ENCODE measurements at regions not wholly inside any gene's neighbourhood (a gene's known extent, or its start where the extent isn't known, plus 50 kb on each side); places are given as distances from the start of the nearest gene placed in this dataset.

DNA sequence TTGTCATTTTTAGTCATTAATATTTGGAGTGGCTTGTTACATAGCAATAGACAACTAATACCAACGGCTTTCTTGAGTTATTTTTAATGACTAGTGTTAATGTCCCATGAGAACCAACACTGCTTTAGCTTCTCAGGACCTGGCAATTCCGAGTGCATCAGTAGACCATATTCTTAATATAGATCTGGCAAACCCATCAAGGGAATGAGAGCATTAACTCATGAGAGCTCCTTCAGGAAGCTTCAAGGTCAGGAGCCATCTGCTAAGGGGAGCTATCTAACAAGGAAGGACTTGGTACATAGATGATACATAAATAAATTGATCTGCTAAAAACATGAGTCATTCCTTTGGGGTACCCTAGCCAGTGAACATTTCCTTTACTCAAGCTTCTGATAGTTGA is 122.6 kb upstream of the EPHA3 start:
- Histone ChIP-seq H3K9me3 (ENCODE audit: control insufficient read depth, insufficient read depth, low read length) (no peaks in the 10 kb centered on the region), H3K4me1 (ENCODE audit: control insufficient read depth, insufficient read depth, low read length) (no peaks in the 10 kb centered on the region), H3K4me3 (ENCODE audit: low read depth, low read length) (no peak overlapping the region), H3K36me3 (ENCODE audit: control insufficient read depth, insufficient read depth, low read length) (no peaks in the 10 kb centered on the region), H3K27ac (ENCODE audit: low read depth, low read length) (no peak overlapping the region), H3K27me3 (ENCODE audit: control insufficient read depth, insufficient read depth, low read length) (no peaks in the 10 kb centered on the region), H3K9ac (ENCODE audit: low read depth, low read length) (no peak overlapping the region)

DNA sequence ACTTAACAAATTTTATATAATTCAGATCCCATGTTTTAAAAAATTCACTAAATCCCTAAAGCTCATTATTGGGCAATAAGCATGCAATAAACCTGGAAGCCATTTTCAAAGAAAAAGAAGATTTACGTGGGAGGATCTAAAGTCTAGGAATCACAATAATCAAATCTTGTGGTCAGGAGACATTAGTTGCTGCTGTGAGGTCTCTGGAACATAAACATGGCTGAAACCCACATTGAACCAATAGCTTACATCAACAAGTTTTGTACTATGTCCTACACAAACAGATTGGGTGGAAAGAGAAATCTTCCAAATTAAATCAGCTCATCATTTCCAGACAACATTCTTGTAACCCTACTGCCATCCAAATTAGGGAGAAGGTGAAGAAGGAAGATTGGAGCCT is 121.9 kb upstream of the EPHA3 start:
- Histone ChIP-seq H3K9me3 (ENCODE audit: control insufficient read depth, insufficient read depth, low read length) (no peaks in the 10 kb centered on the region), H3K27me3 (ENCODE audit: control insufficient read depth, insufficient read depth, low read length) (no peaks in the 10 kb centered on the region), H3K4me3 (ENCODE audit: low read depth, low read length) (no peak overlapping the region), H3K9ac (ENCODE audit: low read depth, low read length) (no peak overlapping the region), H3K36me3 (ENCODE audit: control insufficient read depth, insufficient read depth, low read length) (no peaks in the 10 kb centered on the region), H3K4me1 (ENCODE audit: control insufficient read depth, insufficient read depth, low read length) (no peaks in the 10 kb centered on the region), H3K27ac (ENCODE audit: low read depth, low read length) (no peak overlapping the region)

DNA sequence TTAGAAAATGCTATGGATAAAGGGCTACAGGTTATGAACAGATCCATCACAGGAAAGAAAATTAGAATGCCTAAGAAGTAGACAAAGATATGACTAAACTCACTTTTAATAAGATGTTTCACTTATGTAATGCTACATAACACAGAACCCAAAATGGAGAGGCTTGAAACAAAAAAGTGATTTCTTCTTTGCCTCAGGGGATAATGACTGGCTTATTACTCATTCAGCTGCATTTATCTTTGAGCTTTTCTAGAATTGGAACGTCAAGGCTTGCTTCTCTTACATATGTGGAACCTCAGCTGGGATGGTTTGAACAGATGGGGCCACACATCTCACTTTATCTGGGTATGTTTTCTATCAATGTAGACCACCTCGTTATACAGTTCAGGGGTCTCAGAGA is 120.6 kb upstream of the EPHA3 start:
- Histone ChIP-seq H3K9me3 (ENCODE audit: control insufficient read depth, insufficient read depth, low read length) (no peaks in the 10 kb centered on the region), H3K27me3 (ENCODE audit: control insufficient read depth, insufficient read depth, low read length) (no peaks in the 10 kb centered on the region), H3K4me3 (ENCODE audit: low read depth, low read length) (no peak overlapping the region), H3K36me3 (ENCODE audit: control insufficient read depth, insufficient read depth, low read length) (no peaks in the 10 kb centered on the region), H3K4me1 (ENCODE audit: control insufficient read depth, insufficient read depth, low read length) (no peaks in the 10 kb centered on the region), H3K27ac (ENCODE audit: low read depth, low read length) (no peak overlapping the region), H3K9ac (ENCODE audit: low read depth, low read length) (no peak overlapping the region)

DNA sequence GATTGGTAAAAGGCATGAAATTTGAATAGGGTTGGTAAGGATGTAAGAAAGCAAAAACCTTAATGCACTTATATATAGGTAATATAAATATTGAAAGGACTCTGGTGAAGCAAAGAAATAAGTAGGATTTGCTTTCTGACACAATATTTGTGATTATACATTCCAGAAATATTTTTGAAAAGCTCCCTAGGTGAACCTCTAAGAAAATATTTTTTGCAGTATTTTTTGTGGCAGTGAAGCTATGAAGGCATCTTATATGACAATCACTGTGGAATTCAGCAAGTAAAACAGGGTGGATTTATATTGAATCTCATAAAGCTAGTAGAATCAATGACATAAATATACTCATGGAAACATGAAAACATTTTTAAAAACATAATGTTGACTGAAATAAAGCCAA is 119.6 kb upstream of the EPHA3 start:
- no peaks in the 10 kb centered on the region for H3K36me3 ChIP-seq (ENCODE audit: control insufficient read depth, insufficient read depth, low read length)

DNA sequence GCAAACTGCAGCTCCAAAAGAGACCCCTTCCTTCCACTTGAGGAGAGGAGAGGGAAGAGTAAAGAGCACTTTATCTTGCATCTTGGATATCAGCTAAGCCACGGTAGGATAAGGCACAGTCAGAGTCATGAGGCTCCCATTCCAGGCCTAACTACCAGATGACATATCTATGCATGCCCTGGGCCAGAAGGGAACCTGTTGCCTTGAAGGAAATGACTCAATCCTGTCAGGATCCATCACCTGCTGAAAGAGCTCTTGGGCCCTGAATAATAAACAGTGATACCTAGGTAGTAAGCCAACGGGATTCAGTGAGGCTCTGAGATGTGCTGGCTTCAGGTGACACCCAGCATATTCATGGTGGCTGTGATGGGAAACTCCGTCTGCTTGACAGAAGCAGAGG is 118.5 kb upstream of the EPHA3 start:
- H3K27me3 ChIP-seq (ENCODE audit: control insufficient read depth, insufficient read depth, low read length), result no peaks in the 10 kb centered on the region
- H3K4me1 ChIP-seq (ENCODE audit: control insufficient read depth, insufficient read depth, low read length), result peaks cover 3% of the 10 kb centered on the region
- H3K36me3 ChIP-seq (ENCODE audit: control insufficient read depth, insufficient read depth, low read length), result no peaks in the 10 kb centered on the region
- no peak overlapping the region for H3K4me3 ChIP-seq (ENCODE audit: low read depth, low read length)
- no peaks in the 10 kb centered on the region for H3K9me3 ChIP-seq (ENCODE audit: control insufficient read depth, insufficient read depth, low read length)
- H3K27ac ChIP-seq (ENCODE audit: low read depth, low read length), result no peak overlapping the region
- H3K9ac ChIP-seq (ENCODE audit: low read depth, low read length), result no peak overlapping the region

More for the DNA sequence above, 119.6 kb upstream of the EPHA3 start:
- Histone ChIP-seq H3K9ac (ENCODE audit: low read depth, low read length) (no peak overlapping the region), H3K9me3 (ENCODE audit: control insufficient read depth, insufficient read depth, low read length) (no peaks in the 10 kb centered on the region), H3K4me1 (ENCODE audit: control insufficient read depth, insufficient read depth, low read length) (no peaks in the 10 kb centered on the region), H3K27me3 (ENCODE audit: control insufficient read depth, insufficient read depth, low read length) (no peaks in the 10 kb centered on the region), H3K4me3 (ENCODE audit: low read depth, low read length) (no peak overlapping the region), H3K27ac (ENCODE audit: low read depth, low read length) (no peak overlapping the region)

DNA sequence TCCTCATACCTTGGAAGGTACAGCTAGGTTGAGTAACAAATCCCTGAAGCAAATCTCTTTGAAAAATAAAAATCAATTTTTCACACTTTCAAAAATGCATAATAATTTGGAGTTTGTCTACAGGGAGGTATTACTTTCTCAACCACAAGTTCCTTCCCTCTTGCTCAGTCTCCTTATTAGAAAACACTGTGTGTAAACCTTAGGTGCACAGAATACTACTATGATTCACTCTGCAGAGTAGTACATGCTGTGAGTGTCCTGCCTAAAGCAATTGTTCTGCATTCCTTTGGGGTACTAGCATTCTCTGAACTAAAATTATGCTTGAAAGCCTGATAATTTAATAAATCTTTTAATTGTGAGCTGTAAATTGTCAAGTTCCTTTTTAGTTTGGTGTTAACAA is 115.9 kb upstream of the EPHA3 start:
- Histone ChIP-seq H3K4me1 (ENCODE audit: control insufficient read depth, insufficient read depth, low read length) (peaks cover 7% of the 10 kb centered on the region), H3K4me3 (ENCODE audit: low read depth, low read length) (no peak overlapping the region), H3K27me3 (ENCODE audit: control insufficient read depth, insufficient read depth, low read length) (no peaks in the 10 kb centered on the region), H3K27ac (ENCODE audit: low read depth, low read length) (no peak overlapping the region), H3K9ac (ENCODE audit: low read depth, low read length) (no peak overlapping the region), H3K36me3 (ENCODE audit: control insufficient read depth, insufficient read depth, low read length) (no peaks in the 10 kb centered on the region), H3K9me3 (ENCODE audit: control insufficient read depth, insufficient read depth, low read length) (no peaks in the 10 kb centered on the region)

DNA sequence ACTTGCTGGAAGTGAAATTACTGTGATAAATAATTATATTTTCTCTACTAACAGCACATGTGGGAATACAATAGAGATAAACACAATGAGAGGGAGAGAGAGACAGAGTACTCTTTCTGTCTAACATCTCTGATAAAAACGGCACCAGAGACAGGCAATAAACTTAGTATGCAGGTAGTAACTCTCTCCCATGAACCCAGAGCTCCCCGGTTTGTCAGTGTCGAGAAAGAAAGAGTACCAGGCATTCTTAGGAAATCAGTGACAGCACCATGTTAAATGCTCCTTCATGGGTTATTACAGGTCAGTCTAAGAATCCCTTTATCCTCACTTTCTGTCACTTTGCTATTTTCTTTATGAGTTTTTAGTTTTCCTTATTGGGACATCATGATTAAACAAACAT is 110.7 kb upstream of the EPHA3 start:
- Histone ChIP-seq H3K4me3 (ENCODE audit: low read depth, low read length) (no peak overlapping the region), H3K9ac (ENCODE audit: low read depth, low read length) (no peak overlapping the region), H3K4me1 (ENCODE audit: control insufficient read depth, insufficient read depth, low read length) (peaks cover 7% of the 10 kb centered on the region), H3K27me3 (ENCODE audit: control insufficient read depth, insufficient read depth, low read length) (no peaks in the 10 kb centered on the region), H3K9me3 (ENCODE audit: control insufficient read depth, insufficient read depth, low read length) (no peaks in the 10 kb centered on the region), H3K27ac (ENCODE audit: low read depth, low read length) (no peak overlapping the region), H3K36me3 (ENCODE audit: control insufficient read depth, insufficient read depth, low read length) (no peaks in the 10 kb centered on the region)

DNA sequence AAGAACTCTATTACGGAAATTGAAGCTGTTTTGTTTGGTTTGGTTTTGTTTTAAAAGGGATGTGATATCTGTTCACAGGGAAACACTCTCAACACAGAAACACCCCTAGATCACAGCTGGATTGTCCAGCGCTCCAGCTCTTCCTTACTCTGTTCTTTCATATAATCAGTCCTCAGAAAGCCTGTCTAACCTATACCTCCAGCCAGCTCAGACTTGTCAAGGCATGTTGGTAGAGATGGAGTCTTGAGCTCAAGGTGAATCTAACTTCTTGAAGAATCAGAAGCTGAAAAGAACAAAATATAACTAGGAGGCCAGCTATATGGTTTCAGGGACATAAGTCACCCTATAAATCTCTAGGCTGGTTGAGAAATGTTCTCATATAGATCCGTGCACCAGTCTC is 110.2 kb upstream of the EPHA3 start:
- Histone ChIP-seq H3K27me3 (ENCODE audit: control insufficient read depth, insufficient read depth, low read length) (no peaks in the 10 kb centered on the region), H3K4me1 (ENCODE audit: control insufficient read depth, insufficient read depth, low read length) (peaks cover 7% of the 10 kb centered on the region), H3K27ac (ENCODE audit: low read depth, low read length) (no peak overlapping the region), H3K4me3 (ENCODE audit: low read depth, low read length) (no peak overlapping the region), H3K9ac (ENCODE audit: low read depth, low read length) (no peak overlapping the region), H3K9me3 (ENCODE audit: control insufficient read depth, insufficient read depth, low read length) (no peaks in the 10 kb centered on the region), H3K36me3 (ENCODE audit: control insufficient read depth, insufficient read depth, low read length) (no peaks in the 10 kb centered on the region)

DNA sequence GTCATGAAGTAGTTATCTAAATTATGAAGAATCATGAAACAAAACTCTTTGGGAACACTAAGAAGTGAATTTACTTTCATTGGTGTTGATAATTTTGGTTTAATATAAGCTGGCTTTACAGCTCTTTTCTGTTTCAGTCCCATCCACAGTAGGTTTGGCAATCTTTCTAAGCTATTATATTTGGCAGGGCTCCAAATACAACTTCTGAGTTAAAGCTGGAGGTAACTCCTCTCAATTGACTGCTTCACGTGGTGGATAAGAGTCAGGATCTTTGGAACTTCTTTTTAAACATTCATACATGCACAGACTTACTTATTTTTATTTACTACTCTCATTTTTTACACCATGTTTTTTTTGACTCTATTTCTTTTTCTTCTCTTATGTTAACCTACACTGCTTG is 106.5 kb upstream of the EPHA3 start:
- H3K27me3 ChIP-seq (ENCODE audit: control insufficient read depth, insufficient read depth, low read length), result no peaks in the 10 kb centered on the region
- no peak overlapping the region for H3K4me3 ChIP-seq (ENCODE audit: low read depth, low read length)
- H3K9ac ChIP-seq (ENCODE audit: low read depth, low read length), result no peak overlapping the region
- no peak overlapping the region for H3K27ac ChIP-seq (ENCODE audit: low read depth, low read length)
- H3K9me3 ChIP-seq (ENCODE audit: control insufficient read depth, insufficient read depth, low read length), result no peaks in the 10 kb centered on the region
- no peaks in the 10 kb centered on the region for H3K36me3 ChIP-seq (ENCODE audit: control insufficient read depth, insufficient read depth, low read length)
- no peaks in the 10 kb centered on the region for H3K4me1 ChIP-seq (ENCODE audit: control insufficient read depth, insufficient read depth, low read length)

DNA sequence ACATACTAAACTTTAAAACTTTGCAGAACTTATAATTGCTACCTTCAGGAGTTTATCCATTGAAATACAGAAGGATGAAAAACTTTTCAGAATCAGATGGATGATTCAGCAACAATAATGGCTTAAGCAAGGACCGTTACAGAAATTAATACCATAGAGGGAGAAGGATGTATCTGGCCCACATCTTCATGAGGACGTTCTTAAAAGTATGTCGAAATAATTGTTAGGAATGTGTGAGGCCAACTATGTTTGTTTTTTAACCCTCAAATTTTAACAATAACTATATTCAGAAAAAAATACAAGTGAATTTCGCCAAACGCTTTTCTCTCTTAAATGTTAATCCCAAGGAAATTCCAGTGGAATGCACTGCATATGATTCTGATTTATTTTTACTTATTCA is 105.2 kb upstream of the EPHA3 start:
- Histone ChIP-seq H3K36me3 (ENCODE audit: control insufficient read depth, insufficient read depth, low read length) (no peaks in the 10 kb centered on the region), H3K4me1 (ENCODE audit: control insufficient read depth, insufficient read depth, low read length) (no peaks in the 10 kb centered on the region), H3K27me3 (ENCODE audit: control insufficient read depth, insufficient read depth, low read length) (no peaks in the 10 kb centered on the region), H3K9ac (ENCODE audit: low read depth, low read length) (no peak overlapping the region), H3K9me3 (ENCODE audit: control insufficient read depth, insufficient read depth, low read length) (no peaks in the 10 kb centered on the region), H3K4me3 (ENCODE audit: low read depth, low read length) (no peak overlapping the region), H3K27ac (ENCODE audit: low read depth, low read length) (no peak overlapping the region)

DNA sequence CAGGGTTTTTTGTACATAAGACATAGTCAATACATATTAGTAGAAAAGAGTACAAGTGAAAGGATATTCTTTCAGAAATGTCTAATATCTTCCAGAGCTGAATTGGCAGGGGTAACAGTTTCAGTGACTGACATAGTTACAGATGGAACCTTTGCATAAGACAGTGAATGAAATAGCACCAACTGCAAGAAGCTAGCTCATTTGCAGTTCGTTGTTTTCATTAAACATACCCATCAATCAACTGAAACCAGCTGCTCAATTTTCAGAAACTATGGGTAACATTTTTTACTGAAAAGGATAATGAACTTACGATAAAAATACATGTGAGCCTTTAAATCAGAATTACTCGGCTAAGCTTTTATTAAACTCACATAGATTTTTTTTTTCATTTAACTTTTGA is 93.9 kb upstream of the EPHA3 start:
- Histone ChIP-seq H3K4me1 (ENCODE audit: control insufficient read depth, insufficient read depth, low read length) (no peaks in the 10 kb centered on the region), H3K9ac (ENCODE audit: low read depth, low read length) (no peak overlapping the region), H3K27ac (ENCODE audit: low read depth, low read length) (no peak overlapping the region)

DNA sequence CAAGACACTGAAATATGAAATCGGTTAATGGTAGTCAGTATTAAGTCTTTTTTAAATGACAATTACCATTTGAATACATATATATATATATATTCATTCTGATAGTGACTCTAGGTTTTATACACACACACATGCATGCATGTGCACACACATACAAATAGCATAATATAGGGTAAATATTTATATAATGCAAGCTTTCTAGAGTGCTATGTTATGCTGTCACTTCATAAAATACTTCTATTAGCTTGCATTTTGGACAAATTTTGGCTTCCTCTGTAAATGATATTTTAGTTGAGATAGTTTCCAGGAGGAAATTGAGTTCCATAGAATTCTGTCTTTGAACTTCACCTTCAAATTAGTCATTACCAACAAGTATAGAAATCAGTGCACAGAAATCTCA is 89.9 kb upstream of the EPHA3 start:
- no peak overlapping the region for H3K27ac ChIP-seq (ENCODE audit: low read depth, low read length)
- no peak overlapping the region for H3K9ac ChIP-seq (ENCODE audit: low read depth, low read length)
- H3K4me1 ChIP-seq (ENCODE audit: control insufficient read depth, insufficient read depth, low read length), result no peaks in the 10 kb centered on the region
- H3K9me3 ChIP-seq (ENCODE audit: control insufficient read depth, insufficient read depth, low read length), result no peaks in the 10 kb centered on the region
- H3K4me3 ChIP-seq (ENCODE audit: low read depth, low read length), result no peak overlapping the region
- no peaks in the 10 kb centered on the region for H3K36me3 ChIP-seq (ENCODE audit: control insufficient read depth, insufficient read depth, low read length)
- no peaks in the 10 kb centered on the region for H3K27me3 ChIP-seq (ENCODE audit: control insufficient read depth, insufficient read depth, low read length)

More for the DNA sequence above, 93.9 kb upstream of the EPHA3 start:
- Histone ChIP-seq H3K4me3 (ENCODE audit: low read depth, low read length) (no peak overlapping the region), H3K27me3 (ENCODE audit: control insufficient read depth, insufficient read depth, low read length) (no peaks in the 10 kb centered on the region), H3K36me3 (ENCODE audit: control insufficient read depth, insufficient read depth, low read length) (no peaks in the 10 kb centered on the region), H3K9me3 (ENCODE audit: control insufficient read depth, insufficient read depth, low read length) (no peaks in the 10 kb centered on the region)
